Inferior parietal cortex (tissue), 1 donor: ENCODE measurements at regions not wholly inside any gene's neighbourhood (a gene's known extent, or its start where the extent isn't known, plus 50 kb on each side); places are given as distances from the start of the nearest gene placed in this dataset.
"Not testable (repeated sequence)": the region's sequence is repeated elsewhere in the genome, so short reads cannot be mapped to it uniquely, and the experiment has no call there.

Experiments used
- DNase-seq: peaks from one replicate; pipeline ENCODE4 v3.0.0-alpha.2; 2016; ENCODE audit errors: extremely low spot score

DNA sequence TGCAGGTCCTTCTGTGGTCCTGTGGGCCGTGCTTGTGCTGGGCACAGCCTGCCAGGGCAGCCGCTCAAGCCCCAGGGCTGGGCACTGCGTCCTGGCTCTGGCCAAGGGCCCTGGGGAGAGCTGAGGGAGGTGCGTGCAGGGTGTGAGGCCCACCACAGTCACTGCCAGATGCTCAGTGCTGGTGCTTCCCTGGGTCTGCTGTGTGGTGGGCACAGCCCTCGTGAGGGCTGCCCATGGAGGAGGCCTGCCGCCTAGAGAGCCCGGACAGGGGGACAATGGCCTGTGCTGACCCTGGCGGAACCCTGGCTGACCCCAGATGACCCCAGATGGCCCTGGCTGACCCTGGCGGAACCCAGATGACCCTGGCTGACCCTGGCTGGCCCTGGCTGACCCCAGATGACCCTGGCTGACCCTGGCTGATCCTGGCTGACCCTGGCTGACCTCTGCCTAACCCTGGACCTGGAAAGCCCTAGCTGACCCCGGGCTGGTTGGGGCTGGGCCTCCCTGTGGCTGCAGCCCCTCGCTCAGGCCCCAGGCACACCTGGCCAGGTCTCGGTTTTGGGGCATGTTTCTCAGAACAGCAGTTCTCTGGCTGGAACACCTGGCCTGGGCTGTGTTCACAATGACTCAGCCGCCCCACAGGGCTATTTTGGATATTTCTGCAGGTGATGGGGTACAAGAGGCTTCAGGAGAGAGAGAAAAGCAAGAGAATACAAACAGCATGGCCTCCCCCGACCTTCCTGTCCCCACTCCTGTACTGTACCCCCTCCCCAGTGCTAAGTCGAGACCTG is 55.4 kb downstream of the TMEM121 start:
- DNase-seq: no peak

DNA sequence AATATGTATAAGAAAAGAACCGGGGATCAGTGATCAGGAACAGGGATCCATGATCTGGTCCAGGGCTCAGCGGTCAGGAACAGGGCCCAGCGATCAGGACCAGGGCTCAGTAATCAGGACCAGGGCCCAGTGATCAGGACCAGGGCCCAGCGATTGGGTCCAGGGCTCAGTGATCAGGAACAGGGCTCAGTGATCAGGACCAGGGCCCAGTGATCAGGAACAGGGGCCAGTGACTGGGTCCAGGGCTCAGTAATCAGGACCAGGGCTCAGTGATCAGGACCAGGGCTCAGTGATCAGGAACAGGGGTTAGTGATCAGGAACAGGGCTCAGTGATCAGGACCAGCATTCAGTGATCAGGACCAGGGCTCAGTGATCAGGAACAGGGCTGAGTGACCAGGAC is 56.3 kb downstream of the TMEM121 start:
- no peak for DNase-seq

DNA sequence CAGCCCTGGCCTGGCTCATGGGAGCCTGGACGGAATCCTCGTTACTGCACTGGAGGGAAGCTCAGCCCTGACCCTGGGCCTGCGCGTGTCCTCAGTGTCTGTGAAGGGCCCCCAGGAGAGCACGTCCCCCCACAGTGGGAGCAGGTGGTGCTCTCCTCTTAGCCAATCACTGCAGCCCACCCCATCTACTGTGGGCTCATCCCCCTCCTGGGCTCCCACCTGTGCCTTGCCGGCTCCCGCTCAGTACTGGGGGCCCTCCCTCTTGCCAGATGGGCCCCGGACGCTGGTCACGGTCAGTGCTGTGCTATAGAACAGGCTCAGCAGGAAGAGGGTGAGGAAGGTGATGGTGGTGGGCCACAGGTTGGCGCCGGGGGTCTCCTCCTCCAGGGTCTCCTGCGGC is 57.5 kb downstream of the TMEM121 start:
- not testable (repeated sequence) for DNase-seq

DNA sequence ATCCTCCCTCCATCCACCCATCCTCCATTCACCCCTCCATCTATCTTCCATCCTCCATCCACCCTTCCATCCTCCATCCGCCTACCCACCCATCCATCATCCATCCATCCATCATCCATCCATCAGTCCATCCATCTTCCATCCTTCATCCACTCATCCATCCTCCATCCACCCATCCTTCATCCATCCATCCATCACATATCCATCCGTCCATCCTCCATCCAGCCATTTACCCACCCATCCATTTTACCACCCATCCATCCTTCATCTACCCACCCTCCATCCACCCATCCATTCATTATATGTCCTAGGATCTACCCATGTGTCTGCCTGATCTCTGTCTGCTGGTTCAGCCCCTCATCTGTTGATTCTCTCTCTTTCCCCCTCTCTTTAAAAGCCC is 58.9 kb downstream of the TMEM121 start:
- not testable (repeated sequence) for DNase-seq

DNA sequence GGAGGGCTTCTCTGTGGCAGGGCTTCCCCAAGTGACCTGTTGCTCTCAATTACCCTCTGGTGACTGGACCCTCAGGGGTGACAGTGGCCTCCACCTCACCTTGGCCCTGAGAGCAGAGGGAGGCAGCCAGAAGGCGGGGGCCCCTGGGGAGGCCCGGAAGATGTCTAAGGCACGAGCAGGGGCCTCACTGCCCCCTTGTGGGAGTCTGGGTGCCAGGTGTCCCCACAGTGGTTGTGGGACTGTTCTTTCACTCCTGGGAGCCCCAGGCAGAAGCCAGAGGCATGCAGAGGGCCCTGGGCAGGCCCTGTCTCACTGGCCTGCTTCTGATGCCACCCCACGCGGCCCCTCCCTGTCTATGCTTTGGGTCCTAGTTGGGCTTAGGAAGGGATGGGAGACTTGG is 59.3 kb downstream of the TMEM121 start:
- DNase-seq: not testable (repeated sequence)

DNA sequence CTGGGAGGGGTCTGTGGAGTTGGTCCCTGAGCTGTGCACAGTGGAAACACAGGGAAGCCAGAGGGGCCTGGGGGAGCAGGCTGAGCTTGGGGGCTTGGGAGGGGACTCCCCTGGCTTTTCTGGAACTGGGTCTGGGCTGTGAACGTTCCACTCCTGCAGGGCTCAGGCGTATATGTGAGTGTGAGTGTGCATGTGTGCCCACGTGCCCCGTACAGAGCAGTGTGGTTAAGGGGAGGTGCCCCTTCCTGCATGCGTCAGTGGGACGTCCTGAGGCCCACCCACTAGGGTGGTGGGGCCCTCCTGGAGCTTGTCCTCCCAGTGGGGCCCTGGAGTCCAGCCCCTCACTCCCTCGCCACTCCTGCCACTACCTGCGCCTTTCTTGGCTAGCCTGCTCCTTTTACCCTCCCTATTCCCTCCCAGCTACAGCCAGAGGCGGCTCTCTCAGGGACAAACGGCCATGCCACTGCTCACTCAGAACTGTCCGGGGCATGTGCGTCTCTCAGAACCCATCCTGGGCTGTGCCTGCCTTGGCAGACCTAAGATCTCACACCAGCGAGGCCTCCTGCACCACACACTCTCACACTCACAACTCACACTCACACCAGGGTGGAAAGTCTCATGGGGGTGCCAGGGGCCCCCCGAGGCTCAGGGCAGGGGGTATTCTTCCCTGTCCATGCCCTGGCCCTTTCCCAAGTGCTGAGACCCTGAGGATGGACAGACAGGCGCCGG is 59.9 kb downstream of the TMEM121 start:
- not testable (repeated sequence) for DNase-seq

GRCh38 chr14:105587034-105587433 is 60.7 kb downstream of the TMEM121 start:
- not testable (repeated sequence) for DNase-seq

- DNase-seq: not testable (repeated sequence)
Measured at GRCh38 chr14:105587482-105588235, 61.3 kb downstream of the TMEM121 start.

- no peak for DNase-seq
Measured at GRCh38 chr14:105588236-105588860, 62.0 kb downstream of the TMEM121 start.

DNA sequence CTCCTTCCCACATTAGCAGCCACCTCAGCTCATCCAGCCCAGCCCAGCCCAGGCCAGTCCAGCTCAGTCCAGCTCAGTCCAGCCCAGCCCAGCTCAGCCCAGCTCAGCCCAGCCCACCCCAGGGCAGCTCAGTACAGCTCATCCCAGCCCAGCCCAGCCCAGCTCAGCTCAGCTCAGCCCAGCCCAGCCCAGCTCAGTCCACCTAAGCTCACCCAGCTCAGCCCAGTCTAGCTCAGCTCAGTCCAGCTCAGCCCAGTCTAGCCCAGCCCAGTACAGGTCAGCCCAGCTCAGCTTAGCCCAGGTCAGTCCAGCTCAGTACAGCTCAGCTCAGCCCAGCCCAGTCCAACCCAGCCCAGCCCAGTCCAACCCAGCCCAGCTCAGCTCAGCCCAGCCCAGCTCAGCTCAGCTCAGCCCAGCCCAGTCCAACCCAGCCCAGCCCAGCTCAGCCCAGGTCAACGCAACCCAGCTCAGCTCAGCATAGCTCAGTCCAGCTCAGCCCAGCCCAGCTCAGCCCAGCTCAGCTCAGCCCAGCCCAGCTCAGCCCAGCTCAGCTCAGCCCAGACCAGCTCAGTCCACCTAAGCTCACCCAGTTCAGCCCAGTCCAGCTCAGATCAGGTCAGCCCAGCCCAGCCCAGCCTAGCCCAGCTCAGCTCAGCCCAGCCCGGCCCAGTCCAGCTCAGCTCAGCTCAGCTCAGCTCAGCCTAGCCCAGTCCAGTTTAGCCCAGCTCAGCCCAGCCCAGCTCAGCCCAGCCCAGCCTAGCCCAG is 63.0 kb downstream of the TMEM121 start:
- DNase-seq: no peak

- DNase-seq: not testable (repeated sequence)
Measured at GRCh38 chr14:105589926-105590185, 63.5 kb downstream of the TMEM121 start.

DNA sequence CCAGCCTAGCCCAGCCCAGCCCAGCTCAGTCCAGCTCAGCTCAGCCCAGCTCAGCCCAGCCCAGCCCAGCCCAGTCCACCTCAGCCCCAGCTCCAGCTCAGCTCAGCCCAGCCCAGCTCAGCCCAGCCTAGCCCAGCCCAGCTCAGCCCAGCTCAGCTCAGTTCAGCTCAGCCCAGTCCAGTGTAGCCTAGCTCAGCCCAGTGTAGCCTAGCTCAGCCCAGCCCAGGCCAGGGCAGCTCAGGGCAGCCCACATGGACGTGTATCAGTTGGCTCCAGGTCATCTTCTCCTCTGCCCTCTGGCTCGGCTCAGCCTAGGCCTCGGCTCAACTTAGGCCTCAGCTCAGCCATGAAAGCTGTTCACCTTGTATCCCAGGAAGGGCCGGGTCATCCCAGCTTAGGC is 64.7 kb downstream of the TMEM121 start:
- DNase-seq: no peak

DNA sequence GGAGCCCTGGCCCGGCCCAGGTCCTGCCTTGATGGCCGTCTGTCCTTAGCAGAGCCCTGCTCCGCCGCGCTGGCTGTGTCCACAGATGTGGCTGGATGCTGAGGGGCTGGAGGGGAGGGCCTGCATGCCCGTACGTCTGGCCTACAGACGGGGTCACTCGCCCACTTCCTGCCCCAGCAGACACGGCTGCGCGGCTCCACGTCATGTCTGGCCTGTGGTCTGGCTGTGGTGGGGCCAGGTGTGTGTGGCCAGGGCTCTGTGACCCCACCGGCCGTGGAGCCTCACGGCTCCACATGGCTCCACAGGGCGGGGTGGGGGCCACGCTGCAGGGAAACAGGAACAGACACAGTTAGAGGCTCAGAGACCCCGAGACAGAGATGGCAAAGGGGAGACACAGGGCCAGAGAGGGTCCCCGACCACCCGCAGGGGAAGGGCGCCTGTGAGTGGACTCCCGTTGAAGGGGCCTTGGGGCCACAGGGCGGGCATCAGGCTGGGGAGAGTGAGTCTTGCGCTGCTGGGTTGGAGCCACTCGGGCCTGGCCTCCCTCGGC is 65.5 kb downstream of the TMEM121 start:
- DNase-seq: not testable (repeated sequence)

- not testable (repeated sequence) for DNase-seq
Measured at GRCh38 chr14:105592646-105593045, 66.3 kb downstream of the TMEM121 start.

DNA sequence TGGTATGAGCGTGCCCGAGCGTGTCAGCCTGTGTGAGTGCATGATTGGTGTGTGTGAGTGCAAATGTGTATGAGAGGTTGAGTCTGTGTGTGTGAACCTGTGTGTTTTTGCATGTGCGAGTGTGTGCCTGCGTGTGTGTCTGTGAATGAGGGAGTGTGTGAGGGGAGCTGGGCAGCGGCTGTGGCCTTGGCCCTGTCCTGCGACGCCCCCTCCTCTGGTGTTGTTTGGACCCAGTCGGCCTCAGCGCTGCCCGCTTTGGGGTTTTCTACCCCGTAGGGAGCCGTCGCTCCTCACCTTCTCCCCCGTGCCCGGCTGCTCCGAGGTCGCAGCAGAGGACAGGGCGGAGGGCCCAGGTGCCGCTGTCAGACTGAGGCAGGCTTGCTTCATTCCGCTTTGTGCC is 69.0 kb downstream of the TMEM121 start:
- DNase-seq: not testable (repeated sequence)

GRCh38 chr14:105596374-105596773 is 70.0 kb downstream of the TMEM121 start:
- not testable (repeated sequence) for DNase-seq

GRCh38 chr14:105598040-105598763 is 71.8 kb downstream of the TMEM121 start:
- not testable (repeated sequence) for DNase-seq

- DNase-seq: not testable (repeated sequence)
Measured at GRCh38 chr14:105598925-105599586, 72.7 kb downstream of the TMEM121 start.

- not testable (repeated sequence) for DNase-seq
Measured at GRCh38 chr14:105600195-105600938, 74.0 kb downstream of the TMEM121 start.
